KBM-7 (cell line): ENCODE measurements at regions not wholly inside any gene's neighbourhood (a gene's known extent, or its start where the extent isn't known, plus 50 kb on each side); places are given as distances from the start of the nearest gene placed in this dataset.
"Not testable (repeated sequence)": the region's sequence is repeated elsewhere in the genome, so short reads cannot be mapped to it uniquely, and the experiment has no call there.

Source experiments
- DNase-seq: peaks from one replicate; pipeline ENCODE4 v3.0.0-alpha.2; 2015
- in situ Hi-C: fragments of 300-500 bp; cut with MboI; formaldehyde crosslinking; loops from 2 replicates; pipeline ENCODE4 v1.14.3; 2020; ENCODE audit warnings: low sequenced_read_pairs, low pct_unique_long_range_greater_than_20kb, mixed read lengths

- DNase-seq = no peak
These were observed 1574.7 kb downstream of the STIM2 start for GRCh38 chr4:28435314-28435713.

GRCh38 chr4:28436191-28437080 lies 1575.8 kb downstream of the STIM2 start:
- DNase-seq = no peak
- in situ Hi-C loops = no loop called here

More at GRCh38 chr4:28435314-28435713, 1574.7 kb downstream of the STIM2 start:
- in situ Hi-C loops = no loop called here

DNA sequence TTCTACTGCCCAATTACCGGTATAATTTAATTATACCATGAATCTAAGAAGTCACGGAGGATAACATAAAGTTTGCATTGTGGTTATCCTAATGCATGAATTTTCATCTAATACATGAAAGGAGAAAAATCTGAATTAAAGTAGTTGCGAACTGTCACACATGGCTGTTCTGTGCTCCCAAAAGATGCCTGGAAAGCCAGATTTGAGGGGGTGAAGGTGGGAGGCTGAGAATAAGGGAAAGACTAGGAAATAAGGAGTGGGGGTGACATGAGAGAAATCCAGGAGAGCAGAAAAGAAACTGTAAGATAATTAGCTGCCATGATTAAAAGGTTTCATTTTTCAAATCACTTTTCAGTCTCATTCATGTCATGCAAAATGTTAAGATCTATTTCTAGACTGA lies 1582.7 kb downstream of the STIM2 start:
- in situ Hi-C loops = no loop called here
- no peak for DNase-seq

DNA sequence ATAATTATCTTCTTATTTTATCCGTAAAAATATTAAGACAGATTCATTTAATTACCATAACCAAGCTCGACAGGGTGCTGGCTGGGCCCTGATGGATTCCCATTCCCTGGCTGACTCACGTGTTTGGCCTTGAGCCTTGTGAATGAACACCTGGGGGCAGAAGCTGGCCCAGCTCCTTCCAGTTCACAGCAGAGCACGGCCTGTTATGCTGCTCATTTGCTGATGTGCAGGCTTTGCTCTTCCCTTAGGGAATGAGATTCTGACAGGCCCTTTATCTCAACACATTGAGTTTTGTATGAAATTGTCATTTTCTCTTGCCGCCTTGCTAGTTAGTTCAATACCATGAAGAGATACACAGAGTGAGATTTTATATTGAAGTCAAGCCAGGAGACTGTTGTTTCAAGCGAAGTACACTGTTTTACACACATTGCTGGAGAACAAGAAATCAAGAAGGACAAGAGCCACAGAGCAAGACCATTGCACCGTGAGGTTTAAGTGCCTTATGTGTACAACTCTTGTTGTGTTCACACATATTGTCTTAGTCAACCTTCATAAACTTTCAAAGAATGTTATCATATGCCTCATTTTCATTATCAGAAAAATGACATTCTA lies 1583.3 kb downstream of the STIM2 start:
- no peak for DNase-seq
- in situ Hi-C loops = no loop called here

GRCh38 chr4:28444886-28445496 lies 1584.3 kb downstream of the STIM2 start:
- no peak for DNase-seq
- in situ Hi-C loops = no loop called here

GRCh38 chr4:28449085-28449484 lies 1588.4 kb downstream of the STIM2 start:
- no peak for DNase-seq
- in situ Hi-C loops = no loop called here

DNA sequence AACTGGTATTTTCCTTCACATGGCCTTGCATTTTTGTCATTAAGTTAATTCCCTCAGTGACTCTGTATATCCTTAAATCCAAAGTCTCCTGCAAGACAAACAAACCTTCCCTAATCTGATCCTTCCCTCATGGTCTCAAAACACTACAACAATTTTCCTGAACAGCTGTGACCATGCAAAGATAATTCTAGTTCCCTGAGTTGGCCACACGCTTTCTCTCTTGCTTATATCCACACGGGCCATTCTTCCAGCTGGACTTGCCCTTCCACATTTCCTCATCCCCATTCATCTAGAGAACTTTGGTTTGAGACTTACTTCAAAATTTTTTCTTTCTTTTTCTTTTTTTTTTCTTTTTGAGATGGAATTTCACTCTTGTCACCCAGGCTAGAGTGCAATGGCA lies 1590.7 kb downstream of the STIM2 start:
- DNase-seq = no peak
- in situ Hi-C loops = no loop called here

- no peak for DNase-seq
- in situ Hi-C loops = no loop called here
These were observed 1602.4 kb downstream of the STIM2 start for GRCh38 chr4:28462766-28463700.

- in situ Hi-C loops = no loop called here
These were observed 1604.2 kb downstream of the STIM2 start for GRCh38 chr4:28464823-28465222.

GRCh38 chr4:28466886-28467285 lies 1606.2 kb downstream of the STIM2 start:
- DNase-seq, in situ Hi-C loops: not testable (repeated sequence)

More at GRCh38 chr4:28464823-28465222, 1604.2 kb downstream of the STIM2 start:
- DNase-seq = no peak

DNA sequence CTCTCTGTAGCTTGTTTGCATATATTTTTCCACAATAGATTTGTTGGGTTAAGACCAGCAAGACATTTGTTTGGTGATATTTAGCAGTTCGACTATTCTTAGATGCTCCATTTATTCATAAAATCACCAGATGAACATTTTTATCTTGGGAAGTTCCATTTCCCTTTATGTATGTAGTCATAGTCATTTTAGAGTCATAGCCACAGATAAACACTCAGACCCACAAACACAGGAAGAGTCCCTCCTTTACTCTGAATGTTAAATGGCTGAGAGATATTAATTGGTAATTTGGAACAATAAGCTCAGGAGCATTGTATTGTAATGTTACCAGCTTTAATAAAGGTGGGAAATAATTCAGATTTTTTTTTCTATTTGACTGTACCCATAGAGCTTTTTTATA lies 1608.7 kb downstream of the STIM2 start:
- in situ Hi-C loops = no loop called here
- DNase-seq = no peak

- in situ Hi-C loops = no loop called here
These were observed 1609.2 kb downstream of the STIM2 start for GRCh38 chr4:28469886-28470285.

DNA sequence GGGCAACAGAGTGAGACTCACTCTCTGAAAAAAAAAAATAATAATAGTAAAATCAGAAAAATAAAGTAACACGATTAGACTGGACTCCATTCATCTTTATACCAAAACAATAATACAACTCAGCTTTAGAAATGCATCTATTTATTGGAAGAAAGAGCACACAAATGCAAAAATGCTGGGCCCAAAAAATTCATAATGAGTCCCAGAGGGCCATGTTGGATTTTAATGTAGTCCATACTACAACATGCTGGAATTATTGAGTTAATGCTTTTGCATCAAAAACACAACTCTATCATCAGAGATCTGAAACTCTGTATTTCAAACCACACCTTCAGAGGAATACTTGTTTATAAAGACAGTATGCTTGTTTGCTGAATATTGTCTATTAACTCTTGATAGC lies 1614.7 kb downstream of the STIM2 start:
- DNase-seq = no peak
- in situ Hi-C loops = no loop called here

More at GRCh38 chr4:28469886-28470285, 1609.2 kb downstream of the STIM2 start:
- no peak for DNase-seq

DNA sequence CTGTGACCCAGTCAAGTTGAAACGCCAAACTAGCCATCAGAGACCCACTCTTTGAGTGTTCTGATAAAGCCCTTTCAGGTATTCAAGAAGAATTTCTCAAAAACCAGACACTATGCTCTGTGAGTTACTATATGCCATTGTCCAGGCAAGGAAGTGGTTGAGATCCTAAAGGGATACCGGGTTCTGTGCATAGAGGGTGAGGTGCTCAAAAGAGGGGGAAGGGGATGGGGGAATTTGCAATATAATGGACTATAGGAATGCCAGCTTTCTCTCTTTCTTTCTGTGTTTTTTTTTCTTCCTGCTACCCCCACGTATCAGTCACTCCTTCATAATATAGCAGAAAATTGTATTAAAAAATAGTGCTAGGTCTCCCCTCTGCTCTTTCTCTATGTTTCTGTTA lies 1619.0 kb downstream of the STIM2 start:
- in situ Hi-C loops = no loop called here
- DNase-seq = no peak

DNA sequence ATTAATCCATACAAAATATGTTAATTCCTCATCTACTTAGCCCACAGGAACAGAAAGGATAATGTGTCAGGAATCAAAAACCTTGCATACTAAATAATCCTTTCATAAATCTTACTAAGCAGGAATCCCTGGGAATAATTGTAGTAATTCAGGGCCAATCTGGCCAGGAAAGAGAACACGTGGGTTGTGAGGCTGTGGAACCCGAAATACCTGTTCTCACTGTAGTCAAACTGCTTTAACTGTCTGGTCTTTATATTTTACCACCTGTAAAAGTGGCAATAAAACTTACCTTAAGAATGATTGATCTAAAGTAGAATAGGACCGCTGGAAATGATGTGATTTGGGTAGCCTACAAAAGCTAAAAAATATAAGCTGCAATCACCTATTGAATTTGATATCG lies 1620.9 kb downstream of the STIM2 start:
- in situ Hi-C loops = no loop called here
- no peak for DNase-seq

GRCh38 chr4:28482580-28483270 lies 1622.1 kb downstream of the STIM2 start:
- DNase-seq = no peak
- in situ Hi-C loops = no loop called here

DNA sequence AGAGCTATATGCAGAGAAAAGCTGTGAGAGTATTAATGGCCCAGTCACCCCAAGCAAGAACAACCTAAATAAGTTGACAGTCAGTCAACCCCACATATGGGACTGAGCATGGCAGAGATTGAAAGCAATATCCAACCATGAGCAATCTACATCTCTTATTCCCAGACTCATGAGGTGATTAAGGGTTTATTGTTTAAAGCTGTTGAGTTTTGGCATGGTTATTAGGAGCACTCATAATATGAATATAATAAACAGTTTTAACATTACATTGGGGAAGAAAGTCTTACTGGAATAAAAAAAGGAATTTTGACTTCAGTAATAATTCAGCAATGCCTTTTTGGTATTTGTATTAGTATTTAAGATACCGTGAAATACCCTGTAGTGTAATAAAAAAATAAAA lies 1627.4 kb downstream of the STIM2 start:
- in situ Hi-C loops = no loop called here
- DNase-seq = no peak

GRCh38 chr4:28490669-28491068 lies 1630.0 kb downstream of the STIM2 start:
- in situ Hi-C loops = no loop called here
- DNase-seq = no peak

DNA sequence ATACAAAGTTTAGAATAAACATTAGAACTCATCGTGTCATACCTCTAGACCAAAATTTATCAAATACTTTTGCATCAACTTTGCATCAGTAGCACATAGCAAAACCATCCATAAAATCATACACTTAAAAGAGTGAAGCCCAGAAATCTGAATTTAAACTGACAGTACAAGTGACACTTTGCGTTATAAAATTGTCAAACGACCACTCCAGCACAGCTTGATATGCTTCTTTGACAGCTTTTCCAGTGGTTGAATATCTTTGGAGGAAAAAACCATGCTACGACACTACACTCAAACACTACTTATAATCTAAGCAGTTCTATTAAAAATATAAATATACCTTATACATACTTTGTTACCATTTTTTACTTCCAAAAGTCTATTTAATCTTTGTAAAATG lies 1644.4 kb downstream of the STIM2 start:
- in situ Hi-C loops = no loop called here
- no peak for DNase-seq
